GM12878 (cell line): ENCODE measurements at regions not wholly inside any gene's neighbourhood (a gene's known extent, or its start where the extent isn't known, plus 50 kb on each side); places are given as distances from the start of the nearest gene placed in this dataset.
A peak's percentile ranks its signal among the peaks of the same experiment; 100 is the strongest.

ENCODE experiments used
- BCL11A ChIP-seq: IDR thresholded peaks from 2 replicates; pipeline ENCODE4 v1.6.1; 2011; ENCODE audit warnings: low read depth, low read length
- BHLHE40 ChIP-seq, 2 experiments: fragments of 450-650 bp in 1 of 2; IDR thresholded peaks; 2 replicates each; pipeline ENCODE4 v1.6.1; 2011 to 2017; ENCODE audit warnings: low read depth in 2 of 2, borderline replicate concordance in 1 of 2, improper control_type of control experiment in 1 of 2, low read length in 1 of 2, mild to moderate bottlenecking in 1 of 2
- HCFC1 ChIP-seq: fragments of 150-350 bp; IDR thresholded peaks from 2 replicates; pipeline ENCODE4 v1.6.1; 2014; ENCODE audit warnings: low read length
- IKZF2 ChIP-seq, 2 experiments: fragments of 450-650 bp; IDR thresholded peaks; 2 replicates each; pipeline ENCODE4 v1.6.1; 2017; ENCODE audit warnings: mild to moderate bottlenecking in 2 of 2, moderate library complexity in 2 of 2
- JUND ChIP-seq: IDR thresholded peaks from 2 replicates; pipeline ENCODE4 v1.6.1; 2012; ENCODE audit warnings: low read depth, mild to moderate bottlenecking, low read length, improper control_type of control experiment, moderate library complexity
- KAT2A ChIP-seq: conservative IDR thresholded peaks from 2 replicates; pipeline ENCODE4 v1.6.1; 2011; ENCODE audit warnings: low read depth, low read length; ENCODE audit not compliant: control insufficient read depth
- MEF2B ChIP-seq: fragments of 450-650 bp; IDR thresholded peaks from 2 replicates; pipeline ENCODE4 v1.6.1; 2018; ENCODE audit warnings: mild to moderate bottlenecking, moderate library complexity; ENCODE audit not compliant: partially characterized antibody, poor library complexity, severe bottlenecking
- MXI1 ChIP-seq: fragments of 150-350 bp; IDR thresholded peaks from 2 replicates; pipeline ENCODE4 v1.6.1; 2011; ENCODE audit warnings: low read depth, mild to moderate bottlenecking, inconsistent platforms, low read length, improper control_type of control experiment
- MYB ChIP-seq: fragments of 150-350 bp; IDR thresholded peaks from 2 replicates; pipeline ENCODE4 v1.6.1; 2014; ENCODE audit warnings: mild to moderate bottlenecking, low read depth, low read length, borderline replicate concordance
- NBN ChIP-seq: fragments of 450-650 bp; IDR thresholded peaks from 2 replicates; pipeline ENCODE4 v1.6.1; 2016
- NFIC ChIP-seq: IDR thresholded peaks from 2 replicates; pipeline ENCODE4 v1.6.1; 2012; ENCODE audit warnings: low read depth, mild to moderate bottlenecking, inconsistent platforms, low read length, moderate library complexity
- NKRF ChIP-seq: fragments of 450-650 bp; conservative IDR thresholded peaks from 2 replicates; pipeline ENCODE4 v1.6.1; 2017; ENCODE audit warnings: mild to moderate bottlenecking, moderate library complexity
- NR2F1 ChIP-seq: fragments of 450-650 bp; conservative IDR thresholded peaks from 2 replicates; pipeline ENCODE4 v1.6.1; 2017; ENCODE audit warnings: mild to moderate bottlenecking
- PKNOX1 ChIP-seq: fragments of 450-650 bp; IDR thresholded peaks from 2 replicates; pipeline ENCODE4 v1.6.1; 2016; ENCODE audit warnings: mild to moderate bottlenecking
- RBBP5 ChIP-seq: fragments of 200-600 bp; sonication (generic); conservative IDR thresholded peaks from 2 replicates; pipeline ENCODE4 v1.6.1; 2016
- RUNX3 ChIP-seq: IDR thresholded peaks from 2 replicates; pipeline ENCODE4 v1.6.1; 2012; ENCODE audit warnings: low read length, inconsistent platforms
- TAF1 ChIP-seq: IDR thresholded peaks from 2 replicates; pipeline ENCODE4 v1.6.1; 2011; ENCODE audit warnings: mild to moderate bottlenecking, low read depth, low read length, borderline replicate concordance
- ZNF207 ChIP-seq: fragments of 450-650 bp; IDR thresholded peaks from 2 replicates; pipeline ENCODE4 v1.6.1; 2014; ENCODE audit warnings: antibody characterized with exemption, mild to moderate bottlenecking, borderline replicate concordance
- ZNF384 ChIP-seq: IDR thresholded peaks from 2 replicates; pipeline ENCODE4 v1.6.1; 2012; ENCODE audit warnings: low read depth, mild to moderate bottlenecking, low read length, improper control_type of control experiment, borderline replicate concordance
- ZSCAN29 ChIP-seq: fragments of 450-650 bp; IDR thresholded peaks from 2 replicates; pipeline ENCODE4 v1.6.1; 2017; ENCODE audit warnings: mild to moderate bottlenecking, moderate library complexity
- TF ChIP-seq, protein P1 (sequence below): IDR thresholded peaks from 2 replicates; pipeline ENCODE4 v1.6.1; 2012; ENCODE audit warnings: mild to moderate bottlenecking, low read depth, low read length

- TF ChIP-seq ZNF384: no peak
- no peak for TF ChIP-seq RBBP5
- TF ChIP-seq HCFC1: no peak
- TF ChIP-seq IKZF2 (IDR thresholded peaks at IDR 0.05): peak; percentile 85 to 87
- TF ChIP-seq BHLHE40 (IDR thresholded peaks at IDR 0.05; ENCODE audit: borderline replicate concordance in 1 of 2, low read depth in 2 of 2, low read length in 1 of 2): peak in 1 of 2 experiments; percentile 68; a peak in 1 of 4 replicates
- peak; percentile 81 for TF ChIP-seq PKNOX1
- no peak for TF ChIP-seq TAF1
- no peak for TF ChIP-seq ZSCAN29
- no peak for TF ChIP-seq NKRF
- TF ChIP-seq ZNF207: no peak
- TF ChIP-seq RUNX3: no peak
- 0 out of 2 replicates have a peak, but pooled peaks have one; percentile 33 for TF ChIP-seq BCL11A
- no peak for TF ChIP-seq MYB
- TF ChIP-seq JUND: peak; percentile 57; the same call in 1 of the 2 replicates
- peak; percentile 43 for TF ChIP-seq MEF2B
- TF ChIP-seq KAT2A: no peak
- no peak; the same call in 1 of the 2 replicates for TF ChIP-seq NFIC
- no peak for TF ChIP-seq MXI1
- TF ChIP-seq NR2F1: peak; percentile 78
- TF ChIP-seq, protein P1, sequence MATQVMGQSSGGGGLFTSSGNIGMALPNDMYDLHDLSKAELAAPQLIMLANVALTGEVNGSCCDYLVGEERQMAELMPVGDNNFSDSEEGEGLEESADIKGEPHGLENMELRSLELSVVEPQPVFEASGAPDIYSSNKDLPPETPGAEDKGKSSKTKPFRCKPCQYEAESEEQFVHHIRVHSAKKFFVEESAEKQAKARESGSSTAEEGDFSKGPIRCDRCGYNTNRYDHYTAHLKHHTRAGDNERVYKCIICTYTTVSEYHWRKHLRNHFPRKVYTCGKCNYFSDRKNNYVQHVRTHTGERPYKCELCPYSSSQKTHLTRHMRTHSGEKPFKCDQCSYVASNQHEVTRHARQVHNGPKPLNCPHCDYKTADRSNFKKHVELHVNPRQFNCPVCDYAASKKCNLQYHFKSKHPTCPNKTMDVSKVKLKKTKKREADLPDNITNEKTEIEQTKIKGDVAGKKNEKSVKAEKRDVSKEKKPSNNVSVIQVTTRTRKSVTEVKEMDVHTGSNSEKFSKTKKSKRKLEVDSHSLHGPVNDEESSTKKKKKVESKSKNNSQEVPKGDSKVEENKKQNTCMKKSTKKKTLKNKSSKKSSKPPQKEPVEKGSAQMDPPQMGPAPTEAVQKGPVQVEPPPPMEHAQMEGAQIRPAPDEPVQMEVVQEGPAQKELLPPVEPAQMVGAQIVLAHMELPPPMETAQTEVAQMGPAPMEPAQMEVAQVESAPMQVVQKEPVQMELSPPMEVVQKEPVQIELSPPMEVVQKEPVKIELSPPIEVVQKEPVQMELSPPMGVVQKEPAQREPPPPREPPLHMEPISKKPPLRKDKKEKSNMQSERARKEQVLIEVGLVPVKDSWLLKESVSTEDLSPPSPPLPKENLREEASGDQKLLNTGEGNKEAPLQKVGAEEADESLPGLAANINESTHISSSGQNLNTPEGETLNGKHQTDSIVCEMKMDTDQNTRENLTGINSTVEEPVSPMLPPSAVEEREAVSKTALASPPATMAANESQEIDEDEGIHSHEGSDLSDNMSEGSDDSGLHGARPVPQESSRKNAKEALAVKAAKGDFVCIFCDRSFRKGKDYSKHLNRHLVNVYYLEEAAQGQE: no peak
- TF ChIP-seq NBN: peak; percentile 22; the same call in 1 of the 2 replicates
- TF ChIP-seq, all 136 proteins: peak for 23
Measured at GRCh38 chr17:77867308-77867781, 91.2 kb upstream of the TNRC6C start (continued).
